ENCODE measurements at regions not wholly inside any gene's neighbourhood (a gene's known extent, or its start where the extent isn't known, plus 50 kb on each side); places are given as distances from the start of the nearest gene placed in this dataset.
"Not testable (repeated sequence)": the region's sequence is repeated elsewhere in the genome, so short reads cannot be mapped to it uniquely, and the experiment has no call there.

GRCh38 chr5:163885117-163885516 is 379.7 kb downstream of the MAT2B start:
- DNase-seq: peak; percentile 1

- DNase-seq: no peak
These were observed 382.4 kb downstream of the MAT2B start for GRCh38 chr5:163887854-163888253.

- DNase-seq: no peak
These were observed 382.9 kb downstream of the MAT2B start for GRCh38 chr5:163888366-163888765.

- no peak for DNase-seq
These were observed 383.9 kb downstream of the MAT2B start for GRCh38 chr5:163889369-163889768.

- no peak for DNase-seq
These were observed 384.8 kb downstream of the MAT2B start for GRCh38 chr5:163890261-163890660.

GRCh38 chr5:163893281-163893680 is 387.9 kb downstream of the MAT2B start:
- no peak for DNase-seq

GRCh38 chr5:163894645-163895044 is 389.2 kb downstream of the MAT2B start:
- DNase-seq: no peak

GRCh38 chr5:163898873-163899272 is 393.5 kb downstream of the MAT2B start:
- DNase-seq: no peak

- not testable (repeated sequence) for DNase-seq
These were observed 402.4 kb downstream of the MAT2B start for GRCh38 chr5:163907783-163908182.

- DNase-seq: no peak
These were observed 402.8 kb downstream of the MAT2B start for GRCh38 chr5:163908253-163908652.

- no peak for DNase-seq
These were observed 404.8 kb downstream of the MAT2B start for GRCh38 chr5:163910226-163910625.

- no peak for DNase-seq
These were observed 406.6 kb downstream of the MAT2B start for GRCh38 chr5:163912046-163912445.

- no peak for DNase-seq
These were observed 408.1 kb downstream of the MAT2B start for GRCh38 chr5:163913548-163913947.

- no peak for DNase-seq
These were observed 409.5 kb downstream of the MAT2B start for GRCh38 chr5:163914910-163915309.

GRCh38 chr5:163915481-163915961 is 410.1 kb downstream of the MAT2B start:
- no peak for DNase-seq

- no peak for DNase-seq
These were observed 411.0 kb downstream of the MAT2B start for GRCh38 chr5:163916376-163916775.

- no peak for DNase-seq
These were observed 411.4 kb downstream of the MAT2B start for GRCh38 chr5:163916861-163917260.

GRCh38 chr5:163917747-163918146 is 412.3 kb downstream of the MAT2B start:
- no peak for DNase-seq

GRCh38 chr5:163934990-163935389 is 429.6 kb downstream of the MAT2B start:
- not testable (repeated sequence) for DNase-seq

- DNase-seq: no peak
These were observed 433.2 kb downstream of the MAT2B start for GRCh38 chr5:163938595-163938994.

- DNase-seq: no peak
These were observed 435.7 kb downstream of the MAT2B start for GRCh38 chr5:163941079-163941478.

- peak; percentile 43 for DNase-seq
These were observed 438.1 kb downstream of the MAT2B start for GRCh38 chr5:163943546-163943945.

- DNase-seq: no peak
These were observed 439.3 kb downstream of the MAT2B start for GRCh38 chr5:163944738-163945137.

- no peak for DNase-seq
These were observed 442.6 kb downstream of the MAT2B start for GRCh38 chr5:163947848-163948666.

Measured in muscle of arm (tissue), 1 donor.